ENCODE measurements at regions not wholly inside any gene's neighbourhood (a gene's known extent, or its start where the extent isn't known, plus 50 kb on each side); places are given as distances from the start of the nearest gene placed in this dataset.

- no peak overlapping the region for H3K4me3 ChIP-seq (ENCODE audit: control insufficient read depth, low read depth, low read length)
- no peak for DNase-seq (ENCODE audit: low read depth)
- no peak for TF ChIP-seq CTCF (IDR thresholded peaks at IDR 0.05; ENCODE audit: control insufficient read depth, insufficient read depth, low read depth, low read length, missing control alignments)
Measured at GRCh38 chr12:107435072-107435471, 250.5 kb upstream of the PWP1 start.

GRCh38 chr12:107435520-107435919 is 250.1 kb upstream of the PWP1 start:
- no peak for TF ChIP-seq CTCF (IDR thresholded peaks at IDR 0.05; ENCODE audit: control insufficient read depth, insufficient read depth, low read depth, low read length, missing control alignments)
- DNase-seq (ENCODE audit: low read depth): no peak
- H3K4me3 ChIP-seq (ENCODE audit: control insufficient read depth, low read depth, low read length): no peak overlapping the region

GRCh38 chr12:107436376-107436775 is 249.2 kb upstream of the PWP1 start:
- TF ChIP-seq CTCF (IDR thresholded peaks at IDR 0.05; ENCODE audit: control insufficient read depth, insufficient read depth, low read depth, low read length, missing control alignments): no peak
- no peak overlapping the region for H3K4me3 ChIP-seq (ENCODE audit: control insufficient read depth, low read depth, low read length)
- no peak for DNase-seq (ENCODE audit: low read depth)

- no peak for TF ChIP-seq CTCF (IDR thresholded peaks at IDR 0.05; ENCODE audit: control insufficient read depth, insufficient read depth, low read depth, low read length, missing control alignments)
- H3K4me3 ChIP-seq (ENCODE audit: control insufficient read depth, low read depth, low read length): no peak overlapping the region
- no peak for DNase-seq (ENCODE audit: low read depth)
Measured at GRCh38 chr12:107436836-107437235, 248.8 kb upstream of the PWP1 start.

GRCh38 chr12:107437954-107438353 is 247.6 kb upstream of the PWP1 start:
- no peak overlapping the region for H3K4me3 ChIP-seq (ENCODE audit: control insufficient read depth, low read depth, low read length)
- DNase-seq (ENCODE audit: low read depth): no peak
- TF ChIP-seq CTCF (IDR thresholded peaks at IDR 0.05; ENCODE audit: control insufficient read depth, insufficient read depth, low read depth, low read length, missing control alignments): no peak

GRCh38 chr12:107439026-107439738 is 246.4 kb upstream of the PWP1 start:
- H3K4me3 ChIP-seq (ENCODE audit: control insufficient read depth, low read depth, low read length): no peak overlapping the region
- no peak for TF ChIP-seq CTCF (IDR thresholded peaks at IDR 0.05; ENCODE audit: control insufficient read depth, insufficient read depth, low read depth, low read length, missing control alignments)
- DNase-seq (ENCODE audit: low read depth): no peak

Measured in AG09309 (cell line).